ENCODE measurements at regions not wholly inside any gene's neighbourhood (a gene's known extent, or its start where the extent isn't known, plus 50 kb on each side); places are given as distances from the start of the nearest gene placed in this dataset.

DNA sequence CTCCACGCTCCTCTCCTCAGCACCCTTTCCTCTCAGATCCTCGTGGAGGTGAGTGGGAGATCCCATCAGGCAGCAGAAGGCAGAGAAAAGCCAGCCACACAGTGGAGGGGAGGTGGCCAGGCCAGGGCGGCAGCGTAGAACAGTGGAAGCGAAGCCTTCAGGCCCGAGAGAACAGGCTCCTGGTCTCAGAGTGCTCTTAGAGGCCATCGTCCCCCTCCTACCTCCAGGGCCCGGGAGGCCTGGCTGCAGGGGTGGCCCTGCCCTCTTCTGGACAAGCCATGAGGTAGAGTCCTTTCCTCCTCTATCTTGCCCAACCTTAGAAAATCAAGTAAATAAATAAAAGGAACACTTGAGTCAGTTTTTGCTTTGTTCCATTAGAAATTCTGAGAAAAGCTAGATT is 202.0 kb downstream of the KATNAL1 start:
- no peak for DNase-seq

DNA sequence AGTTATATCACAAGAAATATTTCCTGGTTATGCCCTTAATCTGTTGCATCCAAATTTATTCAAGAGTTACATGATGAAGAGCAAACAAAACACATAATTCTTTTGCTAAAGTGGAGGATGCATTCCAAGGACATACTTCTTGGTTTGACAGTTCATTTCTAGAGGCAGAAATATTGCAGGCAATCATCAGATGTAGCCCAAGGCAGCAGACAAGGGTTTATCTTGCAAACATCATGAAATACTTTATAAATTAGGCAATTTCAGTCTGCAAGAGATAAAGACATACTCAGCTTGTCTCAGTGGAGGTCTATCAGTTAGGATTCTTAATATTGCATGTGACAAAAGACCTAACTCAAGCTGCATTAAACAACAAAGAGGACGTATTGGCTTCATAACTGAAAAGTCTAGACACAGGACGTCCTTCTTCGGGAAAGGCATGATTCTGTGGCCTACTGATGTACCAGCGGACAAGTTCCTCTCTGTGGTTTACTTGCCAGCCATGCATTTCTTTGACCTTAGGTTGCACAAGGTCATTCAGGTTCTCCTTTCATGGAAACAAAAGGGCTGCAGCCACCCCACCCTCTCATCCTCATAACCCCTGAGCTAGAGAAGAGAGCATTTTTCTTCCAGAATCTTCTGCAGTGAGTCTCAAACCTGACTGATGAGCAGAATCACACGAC is 204.1 kb downstream of the KATNAL1 start:
- DNase-seq = no peak

DNA sequence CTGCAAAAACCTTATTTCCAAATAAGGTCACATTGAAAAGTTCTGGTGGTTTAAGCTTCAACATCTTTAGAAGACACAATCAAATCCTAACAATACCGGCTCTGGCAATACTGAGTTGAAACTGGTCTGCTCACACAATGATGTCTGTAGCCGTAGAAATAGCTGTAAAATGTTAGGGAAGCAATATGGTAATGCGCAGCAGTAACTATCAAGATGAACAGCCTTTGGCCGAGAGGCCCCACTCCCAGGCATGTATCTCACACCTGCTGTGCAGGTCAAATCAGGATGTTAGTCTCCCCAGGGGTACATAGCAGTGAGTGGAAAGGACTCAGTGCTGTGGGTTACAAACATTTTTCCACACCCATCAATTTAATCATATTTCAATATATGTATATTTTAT is 207.1 kb downstream of the KATNAL1 start:
- DNase-seq = no peak

DNA sequence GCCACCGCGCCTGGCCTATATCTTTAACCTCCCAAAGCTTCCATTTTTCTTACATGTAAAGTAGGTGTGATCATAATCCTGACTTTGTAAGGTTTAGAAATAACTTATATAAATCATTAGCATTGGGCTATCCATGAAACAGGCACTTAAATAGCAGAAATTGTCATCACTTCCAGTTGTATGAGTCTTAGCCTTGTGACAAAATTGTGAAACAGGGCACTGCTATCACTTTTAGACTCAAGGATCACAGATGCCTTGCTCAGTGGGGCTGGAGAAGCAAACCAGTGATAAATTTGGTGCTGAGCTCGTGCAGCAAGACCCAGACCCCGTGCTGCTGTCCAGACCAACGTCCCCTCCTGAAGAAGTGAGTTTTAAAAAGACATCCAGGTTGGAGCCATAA is 209.7 kb downstream of the KATNAL1 start:
- DNase-seq = no peak

DNA sequence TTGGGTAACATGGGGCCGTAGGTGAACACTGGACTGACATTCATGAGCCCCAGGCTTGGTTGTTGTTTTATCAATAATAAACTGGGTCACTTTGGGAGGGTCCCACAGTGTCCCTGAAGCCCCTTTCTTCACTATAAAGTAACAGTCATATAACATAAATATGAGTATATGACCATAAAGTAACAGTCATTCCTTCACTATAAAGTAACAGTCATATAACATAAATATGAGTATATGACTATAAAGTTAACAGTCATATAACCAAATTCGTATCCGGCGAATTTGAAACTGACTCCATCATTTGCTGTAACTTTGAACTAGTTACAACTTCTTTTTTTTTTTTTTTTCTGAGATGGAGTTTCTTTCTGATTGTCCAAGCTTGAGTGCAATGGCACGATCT is 210.3 kb downstream of the KATNAL1 start:
- no peak for DNase-seq

DNA sequence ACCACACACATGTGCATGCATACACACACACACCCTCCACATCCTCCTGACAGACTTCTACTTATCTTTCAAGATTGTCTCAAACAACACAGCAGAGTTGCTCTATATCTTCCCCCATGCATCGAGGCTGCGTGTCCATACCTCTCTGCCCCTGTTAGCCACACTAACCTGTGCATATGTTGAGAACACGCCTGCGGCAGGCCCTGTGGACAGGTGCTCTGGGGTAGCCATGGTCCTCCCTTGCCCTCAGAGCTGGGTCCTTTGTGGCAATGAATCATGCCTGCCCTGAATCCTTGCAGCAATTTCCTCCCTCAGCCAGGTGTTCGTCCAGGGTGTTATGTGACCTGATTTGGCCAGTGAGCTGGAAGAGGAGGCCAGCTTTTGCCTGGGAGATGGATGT is 213.3 kb downstream of the KATNAL1 start:
- DNase-seq = no peak

DNA sequence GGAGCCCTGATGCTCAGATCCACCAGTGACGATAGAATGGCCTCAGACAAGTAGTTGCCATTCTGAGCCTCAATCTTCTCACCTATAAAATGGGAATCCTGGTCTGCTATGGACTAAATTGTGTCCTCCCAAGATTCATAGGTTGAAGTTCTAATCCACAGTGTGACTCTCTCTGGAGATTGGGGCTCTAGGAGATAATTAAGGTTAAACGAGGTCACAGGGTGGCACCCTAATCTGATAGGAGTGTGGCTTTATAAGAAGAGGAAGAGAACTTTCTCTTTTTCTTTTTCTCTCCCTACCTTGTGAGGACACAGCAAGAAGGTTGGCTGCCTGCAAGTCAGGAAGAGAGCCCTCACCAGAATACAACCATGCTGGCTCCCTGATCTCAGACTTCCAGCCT is 214.1 kb downstream of the KATNAL1 start:
- DNase-seq = no peak

DNA sequence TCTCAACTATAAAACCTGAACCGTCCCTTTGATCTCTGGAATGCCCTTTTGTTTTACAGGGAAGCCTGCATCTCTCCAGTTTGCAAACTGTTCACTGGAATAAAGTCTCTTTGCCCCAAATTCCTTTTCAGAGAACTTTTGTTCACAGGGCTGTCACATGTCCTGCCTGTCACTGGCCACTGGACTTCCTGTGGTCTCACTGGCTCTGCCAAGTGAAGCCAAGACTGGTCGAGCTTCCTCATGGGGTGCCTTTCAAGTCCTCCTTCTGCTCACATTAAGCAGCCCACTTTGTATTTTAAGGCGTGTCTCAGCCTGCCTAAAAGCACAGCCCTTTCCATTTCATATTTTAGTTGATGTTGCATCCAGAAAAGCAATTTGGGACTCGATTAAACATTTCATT is 215.7 kb downstream of the KATNAL1 start:
- DNase-seq = no peak

DNA sequence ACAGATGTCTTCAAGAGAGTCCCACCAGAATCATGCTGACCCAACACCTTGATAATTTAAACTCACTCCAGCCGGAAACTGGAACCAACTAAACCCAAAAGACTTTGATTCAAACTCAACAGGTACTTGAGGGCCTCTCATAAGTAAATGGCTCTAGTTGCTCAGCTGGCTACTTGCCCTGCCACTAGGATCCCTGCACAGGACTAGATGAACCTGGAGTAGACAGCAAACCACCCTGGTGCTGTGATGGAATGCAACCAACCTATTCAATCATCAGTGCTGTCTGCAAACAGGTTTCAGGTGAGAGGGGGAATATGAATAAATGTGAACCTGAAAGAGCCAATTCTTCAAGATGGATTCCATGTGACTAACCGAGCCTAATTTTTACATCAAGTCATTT is 216.3 kb downstream of the KATNAL1 start:
- no peak for DNase-seq

DNA sequence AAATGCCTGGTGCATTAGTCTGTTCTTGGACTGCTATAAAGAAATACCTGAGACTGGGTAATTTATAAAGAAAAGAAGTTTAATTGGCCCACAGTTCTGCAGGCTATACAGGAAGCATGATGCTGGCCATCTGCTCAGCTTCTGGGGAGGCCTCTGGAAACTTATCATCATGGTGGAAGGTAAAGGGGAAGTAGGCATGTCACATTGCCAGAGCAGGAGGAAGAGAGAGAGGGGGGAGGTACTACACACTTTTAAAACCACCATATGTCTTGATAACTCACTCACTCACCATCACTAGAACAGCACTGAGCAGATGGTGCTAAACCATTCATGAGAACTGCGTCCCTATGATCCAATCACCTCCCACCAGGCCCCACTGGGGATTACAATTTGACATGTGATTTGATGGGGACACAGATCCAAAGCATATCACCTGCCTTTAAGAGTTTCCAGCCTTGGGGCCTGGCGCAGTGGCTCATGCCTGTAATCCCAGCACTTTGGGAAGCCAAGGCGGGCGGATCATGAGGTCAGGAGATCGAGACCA is 219.0 kb downstream of the KATNAL1 start:
- no peak for DNase-seq

DNA sequence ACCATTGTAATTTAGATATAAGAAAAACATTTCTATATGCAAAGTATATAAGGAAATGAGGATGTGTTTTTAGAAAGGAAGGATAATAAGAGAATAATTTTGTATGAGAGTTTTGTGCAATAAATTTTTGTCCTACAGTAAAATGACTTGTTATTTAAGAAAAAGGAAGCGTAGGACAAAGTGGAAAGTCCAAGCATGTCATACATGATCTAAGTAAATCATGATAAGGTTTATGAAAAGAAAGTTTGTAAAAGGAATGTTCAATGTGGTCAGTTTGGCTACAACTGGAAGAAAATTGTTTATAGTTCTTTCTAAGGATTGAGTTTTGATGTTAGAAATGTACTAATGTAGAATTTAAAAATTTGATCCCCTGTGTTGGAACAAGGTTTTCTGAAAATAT is 222.3 kb downstream of the KATNAL1 start:
- DNase-seq = no peak

DNA sequence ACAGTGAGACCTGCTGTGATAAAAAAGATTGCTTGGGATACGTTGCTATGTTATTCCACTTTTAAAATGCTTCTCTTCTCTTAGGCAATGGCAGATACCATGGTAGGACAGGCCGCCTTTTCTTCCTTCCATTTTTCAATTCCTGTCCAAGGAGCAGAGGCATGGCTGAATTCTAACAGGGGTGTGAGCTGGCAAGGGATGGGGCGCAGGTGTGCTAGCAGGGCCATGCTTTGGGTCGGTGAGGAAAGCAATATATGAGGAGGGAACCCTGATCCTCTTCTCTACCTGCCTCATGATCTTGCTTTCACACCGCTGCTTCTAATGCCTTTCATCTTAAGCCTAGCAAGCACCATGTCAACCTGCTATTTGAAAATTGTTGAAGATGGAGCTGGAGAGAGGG is 225.0 kb downstream of the KATNAL1 start:
- no peak for DNase-seq

DNA sequence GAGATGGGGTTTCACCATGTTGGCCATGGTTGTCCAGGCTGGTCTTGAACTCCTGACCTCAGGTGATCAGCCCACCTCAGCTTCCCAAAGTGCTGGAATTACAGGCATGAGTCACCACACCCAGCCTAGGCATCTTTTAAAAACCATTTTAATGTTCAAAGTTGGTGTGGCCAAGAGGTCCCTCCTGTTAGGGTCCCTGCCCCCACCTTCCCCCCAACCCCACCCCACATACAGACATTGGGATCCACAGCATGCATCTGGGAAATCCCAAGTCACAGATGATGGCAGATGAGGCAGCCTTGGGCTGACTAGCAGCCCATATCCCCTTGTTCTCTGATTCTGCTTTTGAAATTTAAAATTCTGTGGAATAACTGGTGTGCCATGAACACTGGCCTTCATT is 226.0 kb downstream of the KATNAL1 start:
- DNase-seq = no peak

DNA sequence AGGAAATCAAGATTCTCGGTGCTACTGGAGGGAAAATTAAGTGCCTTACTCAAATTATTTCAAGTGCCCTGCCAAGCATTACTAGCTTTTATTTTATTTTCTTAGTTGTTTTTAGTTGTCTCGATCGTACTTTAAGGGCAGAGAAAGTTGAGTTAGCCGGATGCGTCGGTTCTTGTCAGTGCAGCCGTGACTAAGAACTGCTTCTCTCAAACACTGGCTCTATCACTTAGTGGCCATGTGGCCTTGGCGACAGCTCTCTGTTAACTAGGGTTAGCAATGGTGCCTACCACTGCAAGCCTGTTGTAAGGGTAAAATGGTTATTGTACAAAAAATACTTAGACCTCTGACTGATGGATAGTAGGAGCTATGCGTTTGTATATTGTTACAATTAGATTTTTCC is 227.8 kb downstream of the KATNAL1 start:
- no peak for DNase-seq

DNA sequence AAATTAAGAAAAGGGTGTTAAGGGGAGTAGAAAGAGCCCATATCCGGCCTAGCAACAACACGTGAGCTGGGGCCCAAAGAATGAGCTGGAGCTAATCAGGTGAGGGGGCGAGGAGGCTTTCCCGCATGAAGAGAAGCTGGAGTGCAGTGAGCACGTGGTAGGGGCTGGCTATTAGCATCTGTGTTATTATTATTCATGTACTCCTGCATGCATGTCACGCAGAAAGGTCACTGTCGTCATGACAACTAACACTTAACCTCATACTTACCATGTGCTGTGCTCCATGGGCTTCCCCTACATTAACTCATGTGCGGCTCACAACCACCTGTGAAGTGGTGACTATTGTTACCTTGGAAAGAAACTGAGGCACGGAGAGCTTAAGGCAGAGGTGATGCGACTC is 227.6 kb upstream of the UBL3 start:
- no peak for DNase-seq

DNA sequence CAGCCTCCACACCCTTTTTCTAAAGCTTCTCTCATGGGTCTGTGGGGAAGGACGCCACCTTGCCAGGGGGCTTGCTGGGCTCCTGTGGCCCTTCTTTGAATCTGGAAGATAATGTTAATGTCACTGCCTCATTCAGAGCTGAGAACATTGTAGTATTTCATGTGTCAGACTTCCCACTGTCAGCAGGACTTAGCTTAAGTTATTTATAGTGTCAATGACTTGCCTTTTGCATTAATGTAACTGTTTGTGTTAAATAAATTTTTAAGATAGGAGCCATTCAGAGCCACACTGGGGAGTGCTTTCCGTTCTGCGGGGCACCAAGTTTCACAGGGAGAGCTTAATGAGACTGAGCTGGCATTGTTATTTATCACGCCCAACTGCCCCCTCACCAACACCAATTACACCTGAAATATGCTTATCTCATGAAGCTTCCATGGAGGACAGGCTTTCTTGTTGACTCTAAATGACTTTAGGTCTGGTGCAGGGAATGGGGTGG is 226.9 kb upstream of the UBL3 start:
- DNase-seq = no peak

DNA sequence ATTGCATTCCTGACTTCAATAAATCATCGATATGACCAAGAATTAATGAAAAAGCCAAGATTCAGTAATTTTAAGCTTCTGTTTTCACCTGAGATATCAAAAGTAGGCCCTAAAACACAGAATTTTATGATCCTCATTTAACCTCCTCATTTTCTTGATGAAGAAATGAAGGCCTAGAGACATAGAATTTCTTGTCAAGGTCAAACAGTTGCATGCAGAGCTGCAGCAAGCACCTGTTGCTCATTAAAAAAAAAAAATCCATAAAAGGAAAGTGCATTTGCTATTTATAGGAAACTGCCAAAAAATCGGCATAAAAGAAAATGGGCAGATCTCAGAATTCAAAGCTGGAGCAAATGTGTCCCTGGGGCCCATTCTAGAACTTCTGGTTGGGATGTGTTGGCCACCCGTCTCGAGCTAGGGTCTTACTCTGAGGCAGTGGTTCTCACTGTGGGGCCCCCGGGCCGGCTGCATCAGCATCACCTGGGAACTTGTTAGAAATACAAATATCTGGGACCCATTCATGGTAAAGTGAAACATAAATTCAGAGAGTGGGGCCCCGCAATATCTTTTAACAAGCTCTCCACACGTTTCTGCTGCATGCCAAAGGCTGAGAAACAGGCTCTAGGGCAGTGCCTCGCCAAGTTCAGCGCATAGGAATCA is 224.7 kb upstream of the UBL3 start:
- no peak for DNase-seq

DNA sequence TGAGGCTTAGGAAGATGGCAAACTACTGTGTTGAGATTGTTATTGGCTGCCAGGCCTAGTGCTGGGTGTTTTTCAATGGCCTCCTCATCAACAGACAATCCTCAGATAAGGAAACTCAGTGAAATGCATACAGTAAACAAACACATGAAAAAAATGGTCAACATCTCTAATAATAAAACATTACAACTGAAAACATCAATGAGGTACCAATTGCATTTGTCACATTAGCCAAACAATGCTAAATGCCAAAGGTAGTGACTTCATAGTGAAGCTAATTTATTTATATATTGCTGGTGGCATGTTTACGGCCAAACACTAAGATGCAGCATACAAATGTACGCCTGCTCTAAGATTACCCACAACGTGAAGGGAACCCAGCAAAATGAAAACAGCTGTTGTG is 224.0 kb upstream of the UBL3 start:
- DNase-seq = no peak

DNA sequence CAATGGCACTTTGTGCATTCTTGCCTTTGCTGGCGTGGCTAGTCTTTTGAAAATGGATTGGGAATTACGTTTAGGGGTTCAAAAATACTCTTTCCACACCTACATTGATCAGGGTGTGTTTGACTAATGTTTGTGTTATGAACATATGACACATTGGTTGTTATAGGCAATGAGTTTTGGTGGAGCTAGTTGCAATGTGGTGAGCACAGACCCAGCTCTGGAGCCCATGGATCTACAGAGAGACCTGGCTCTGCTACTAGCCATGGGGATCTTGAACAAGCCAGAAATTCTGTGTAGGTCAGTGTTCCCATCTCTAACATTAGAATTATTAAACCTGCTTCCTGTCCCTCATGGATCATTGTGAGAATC is 222.4 kb upstream of the UBL3 start:
- DNase-seq = no peak

DNA sequence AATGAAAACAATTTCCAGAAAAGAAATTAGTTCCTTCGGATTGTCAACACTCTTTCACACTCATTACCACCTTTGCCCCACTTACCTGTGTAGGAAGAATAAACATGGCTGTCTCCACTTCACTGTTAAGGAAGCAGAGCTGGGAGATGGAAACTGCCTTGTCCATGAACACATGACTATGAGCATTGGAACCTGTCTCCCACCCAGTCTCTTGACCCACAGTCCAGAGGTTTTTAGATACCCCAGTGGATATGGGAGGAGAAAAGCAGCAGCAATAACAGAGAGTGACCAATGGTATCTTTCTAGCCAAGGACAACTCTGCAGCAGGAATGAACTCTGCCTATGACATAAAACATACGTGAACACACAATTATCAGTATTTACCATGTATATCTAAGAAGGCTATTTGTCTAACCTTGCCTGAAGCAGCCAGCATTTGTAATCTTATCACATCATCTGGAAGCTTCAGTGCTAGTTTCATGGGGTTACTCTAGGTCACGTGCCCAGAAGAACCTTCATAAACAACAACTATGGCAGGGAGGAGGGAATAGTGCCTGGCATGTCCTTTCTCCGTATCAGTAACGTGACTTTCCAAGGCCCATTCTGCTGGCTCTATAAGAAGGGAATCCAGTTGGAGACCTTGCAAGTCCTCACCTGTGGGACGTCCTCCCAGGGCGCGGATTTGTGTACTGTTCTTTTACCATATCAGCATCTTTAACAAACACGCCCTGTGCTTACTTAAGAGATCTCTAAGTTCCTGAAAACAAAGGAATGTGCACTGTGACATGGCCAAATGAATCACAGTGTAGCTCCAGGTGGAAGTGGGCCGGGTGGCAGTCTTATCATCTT is 221.8 kb upstream of the UBL3 start:
- no peak for DNase-seq

DNA sequence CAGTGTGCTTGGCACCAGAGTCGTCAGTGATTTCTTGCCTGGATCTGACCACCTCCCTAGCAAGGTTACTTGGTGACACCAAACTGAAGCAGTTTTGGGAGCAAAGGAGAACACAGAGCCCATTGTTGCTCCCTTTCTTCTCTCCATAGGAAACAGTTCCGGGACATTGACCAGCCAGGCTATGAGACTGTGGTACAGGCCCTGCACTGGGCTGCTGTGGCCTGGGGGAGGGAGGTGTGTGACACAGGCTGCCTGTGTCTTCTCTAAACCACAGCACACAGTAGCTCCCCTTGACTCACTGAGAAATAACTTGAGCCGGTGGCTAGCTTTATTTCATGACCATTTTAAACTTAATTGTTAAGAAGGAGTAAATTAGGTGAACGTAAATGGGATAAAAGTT is 214.8 kb upstream of the UBL3 start:
- no peak for DNase-seq

DNA sequence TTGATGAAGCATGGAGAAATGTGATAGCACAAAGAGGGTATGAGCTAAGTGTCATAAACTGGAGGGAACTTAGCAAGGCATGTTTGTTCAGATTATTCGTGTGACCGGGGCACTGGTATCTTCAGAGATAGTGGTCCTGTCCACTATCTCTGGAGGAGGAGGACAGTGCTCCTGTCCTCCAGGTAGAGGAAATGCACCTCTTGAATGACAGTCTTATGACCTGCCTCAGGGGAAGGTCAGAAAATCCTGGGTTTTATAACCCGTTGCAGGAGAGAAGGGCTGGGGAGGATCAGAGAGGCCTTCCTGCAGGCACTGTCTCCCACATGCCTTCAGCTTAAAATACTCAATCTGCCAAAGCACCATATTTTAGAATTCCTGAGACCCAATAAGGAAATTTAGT is 213.5 kb upstream of the UBL3 start:
- DNase-seq = no peak

DNA sequence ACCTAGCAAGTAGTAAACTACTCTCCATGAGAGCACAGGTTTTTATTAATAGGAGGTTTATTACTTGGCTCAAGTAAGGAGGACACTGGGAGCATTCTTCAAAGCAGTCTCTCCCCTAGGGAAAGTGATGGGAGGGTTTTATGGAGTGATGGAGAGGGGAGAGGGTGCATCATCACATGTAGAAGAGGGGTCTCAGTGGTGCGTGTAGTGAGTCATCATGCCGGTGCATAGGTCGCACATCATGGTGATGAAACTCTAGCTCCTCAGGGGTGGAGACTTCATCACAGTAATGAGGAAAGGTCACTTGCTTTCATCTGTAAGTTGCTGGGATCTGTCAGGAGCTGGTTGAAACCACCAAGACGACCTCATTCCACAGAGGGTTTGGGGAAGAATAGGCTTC is 210.8 kb upstream of the UBL3 start:
- DNase-seq = no peak

DNA sequence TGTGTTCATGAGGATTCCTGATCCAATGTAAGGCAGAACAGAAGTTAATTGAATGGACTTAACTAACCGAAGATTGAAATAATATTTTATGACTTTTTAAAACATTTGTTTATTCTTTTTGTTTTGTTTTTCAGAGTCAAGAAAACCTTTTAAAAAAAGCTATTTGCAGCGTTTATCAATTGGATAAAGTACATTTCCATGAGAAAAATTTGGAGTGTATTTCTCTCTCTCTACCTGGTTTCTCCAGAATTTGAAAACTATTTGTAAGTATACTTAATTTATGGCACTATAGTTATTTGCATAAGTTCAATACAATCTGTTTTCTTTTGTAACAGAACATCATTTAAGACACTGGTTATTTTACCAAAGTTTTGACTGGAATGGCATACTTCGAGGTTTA is 208.0 kb upstream of the UBL3 start:
- DNase-seq = no peak

Data from NCI-H446 treated with DMSO at 0.1 percent for 48 hours (cell line).